ENCODE measurements at regions not wholly inside any gene's neighbourhood (a gene's known extent, or its start where the extent isn't known, plus 50 kb on each side); places are given as distances from the start of the nearest gene placed in this dataset.

DNA sequence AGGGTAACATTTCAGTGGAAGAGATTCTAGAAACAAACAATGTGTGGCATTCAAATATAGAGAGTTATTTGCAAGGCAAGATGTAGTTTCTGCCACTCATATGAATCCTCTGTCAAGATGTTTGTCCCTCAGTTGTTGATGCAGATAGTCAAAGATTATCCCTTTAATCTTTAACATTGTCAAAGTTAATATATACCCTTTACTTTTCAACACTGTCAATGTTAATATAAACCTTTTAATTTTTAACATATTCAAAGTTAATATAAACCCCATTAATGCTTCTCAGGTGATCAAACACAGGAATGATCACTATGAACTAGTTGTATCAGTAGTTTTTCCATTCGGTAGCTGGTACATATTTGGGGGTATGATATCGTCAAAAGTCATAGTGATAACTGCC is 51.9 kb upstream of the PICALM start:
- in situ Hi-C loops (cut with MboI; ENCODE audit: low sequenced_read_pairs): no loop called here

DNA sequence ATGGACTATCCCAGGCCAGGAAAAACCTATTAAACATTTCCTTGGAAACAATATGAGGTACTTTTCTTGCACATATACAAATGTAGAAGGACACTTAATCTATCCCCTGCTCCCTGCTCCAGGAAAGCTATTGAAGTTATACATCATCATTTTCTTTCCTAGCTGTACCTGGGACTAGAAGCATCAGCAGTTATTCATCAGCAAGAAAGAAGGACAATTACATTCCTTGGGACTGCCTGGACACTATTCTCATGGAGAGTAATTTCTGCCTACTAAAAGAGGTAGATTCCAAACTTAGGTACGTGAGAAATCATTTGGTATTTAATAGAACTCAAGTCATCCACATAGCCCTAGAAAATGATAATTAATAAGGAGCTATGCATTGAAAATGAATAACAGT is 51.0 kb upstream of the PICALM start:
- in situ Hi-C loops (cut with MboI; ENCODE audit: low sequenced_read_pairs): no loop called here

DNA sequence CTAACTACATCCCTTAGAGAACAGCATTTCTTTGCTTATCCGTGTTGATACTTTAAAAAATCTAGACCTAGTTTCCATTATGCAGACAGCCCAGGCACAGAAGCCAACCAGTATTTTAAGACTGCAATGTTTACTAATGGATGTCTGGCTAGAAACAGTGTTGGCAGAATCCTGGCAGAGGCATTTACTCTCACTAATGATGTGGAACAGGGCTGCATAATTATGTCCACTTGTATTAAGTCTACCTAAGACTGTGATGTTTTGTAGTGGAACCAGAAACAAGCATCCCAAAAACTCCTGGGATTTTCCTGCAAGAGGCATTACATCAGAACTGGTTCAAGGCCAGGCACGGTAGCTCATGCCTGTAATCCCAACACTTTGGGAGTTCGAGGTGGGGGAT is 50.2 kb upstream of the PICALM start:
- in situ Hi-C loops (cut with MboI; ENCODE audit: low sequenced_read_pairs): no loop called here
